ENCODE measurements at regions not wholly inside any gene's neighbourhood (a gene's known extent, or its start where the extent isn't known, plus 50 kb on each side); places are given as distances from the start of the nearest gene placed in this dataset.

- no peaks in the 10 kb centered on the region for H3K27me3 ChIP-seq (ENCODE audit: insufficient read depth, poor library complexity, severe bottlenecking)
- H3K4me3 ChIP-seq (replicated peaks; ENCODE audit: insufficient read depth, low read length) = no peak overlapping the region
- DNase-seq (ENCODE audit: low read depth in 1 of 2, low spot score in 1 of 2) = no peak
- TF ChIP-seq POLR2AphosphoS5 (IDR thresholded peaks at IDR 0.05; ENCODE audit: low read depth) (no peak), GABPA (IDR thresholded peaks at IDR 0.05; ENCODE audit: low read depth) (no peak), CTCF (IDR thresholded peaks at IDR 0.05; ENCODE audit: insufficient read depth, low read length) (no peak), SPI1 (IDR thresholded peaks at IDR 0.05; ENCODE audit: borderline replicate concordance, low read depth) (no peak), REST (IDR thresholded peaks at IDR 0.05; ENCODE audit: insufficient replicate concordance, low read depth) (no peak)
- no peak overlapping the region for H3K27ac ChIP-seq (replicated peaks)
These were observed 300.0 kb upstream of the ALG10B start for GRCh38 chr12:38016602-38017001.

- Histone ChIP-seq H3K4me3 (replicated peaks; ENCODE audit: insufficient read depth, low read length) (no peak overlapping the region), H3K27me3 (ENCODE audit: insufficient read depth, poor library complexity, severe bottlenecking) (no peaks in the 10 kb centered on the region), H3K27ac (replicated peaks) (no peak overlapping the region)
- TF ChIP-seq CTCF (IDR thresholded peaks at IDR 0.05; ENCODE audit: insufficient read depth, low read length) (no peak), REST (IDR thresholded peaks at IDR 0.05; ENCODE audit: insufficient replicate concordance, low read depth) (no peak), SPI1 (IDR thresholded peaks at IDR 0.05; ENCODE audit: borderline replicate concordance, low read depth) (no peak), GABPA (IDR thresholded peaks at IDR 0.05; ENCODE audit: low read depth) (no peak), POLR2AphosphoS5 (IDR thresholded peaks at IDR 0.05; ENCODE audit: low read depth) (no peak)
- DNase-seq (ENCODE audit: low read depth in 1 of 2, low spot score in 1 of 2) = no peak
These were observed 290.7 kb upstream of the ALG10B start for GRCh38 chr12:38025916-38026315.

- no peak for DNase-seq (ENCODE audit: low read depth in 1 of 2, low spot score in 1 of 2)
- Histone ChIP-seq H3K27ac (replicated peaks) (no peak overlapping the region), H3K27me3 (ENCODE audit: insufficient read depth, poor library complexity, severe bottlenecking) (no peaks in the 10 kb centered on the region), H3K4me3 (replicated peaks; ENCODE audit: insufficient read depth, low read length) (no peak overlapping the region)
- TF ChIP-seq REST (IDR thresholded peaks at IDR 0.05; ENCODE audit: insufficient replicate concordance, low read depth) (no peak), SPI1 (IDR thresholded peaks at IDR 0.05; ENCODE audit: borderline replicate concordance, low read depth) (no peak), CTCF (IDR thresholded peaks at IDR 0.05; ENCODE audit: insufficient read depth, low read length) (no peak), GABPA (IDR thresholded peaks at IDR 0.05; ENCODE audit: low read depth) (no peak), POLR2AphosphoS5 (IDR thresholded peaks at IDR 0.05; ENCODE audit: low read depth) (no peak)
These were observed 263.5 kb upstream of the ALG10B start for GRCh38 chr12:38053113-38053512.

All from HL-60 (cell line).